Endometrial microvascular endothelial cells (primary cell): ENCODE measurements at regions not wholly inside any gene's neighbourhood (a gene's known extent, or its start where the extent isn't known, plus 50 kb on each side); places are given as distances from the start of the nearest gene placed in this dataset.
"Not testable (repeated sequence)": the region's sequence is repeated elsewhere in the genome, so short reads cannot be mapped to it uniquely, and the experiment has no call there.

Experiments used
- in situ Hi-C: cut with HindIII; loops from 2 replicates; pipeline ENCODE4 v1.10.0; 2017; ENCODE audit warnings: low sequenced_read_pairs, low pct_unique_long_range_greater_than_20kb; ENCODE audit errors: inconsistent ontology term

GRCh38 chr2:239727182-239727775 is 297.9 kb downstream of the NDUFA10 start:
- in situ Hi-C loops = no loop called here

- in situ Hi-C loops = no loop called here
These were observed 298.4 kb downstream of the NDUFA10 start for GRCh38 chr2:239726631-239727181.

GRCh38 chr2:239726091-239726591 is 299.0 kb downstream of the NDUFA10 start:
- in situ Hi-C loops = no loop called here

GRCh38 chr2:239725551-239725890 is 299.6 kb downstream of the NDUFA10 start:
- in situ Hi-C loops = no loop called here

- in situ Hi-C loops = no loop called here
These were observed 300.1 kb downstream of the NDUFA10 start for GRCh38 chr2:239724851-239725550.

- in situ Hi-C loops = no loop called here
These were observed 300.8 kb downstream of the NDUFA10 start for GRCh38 chr2:239724194-239724849.

GRCh38 chr2:239723486-239724193 is 301.5 kb downstream of the NDUFA10 start:
- in situ Hi-C loops = no loop called here

GRCh38 chr2:239722760-239723470 is 302.2 kb downstream of the NDUFA10 start:
- in situ Hi-C loops = no loop called here

- in situ Hi-C loops = no loop called here
These were observed 303.0 kb downstream of the NDUFA10 start for GRCh38 chr2:239721991-239722759.

- in situ Hi-C loops = no loop called here
These were observed 303.6 kb downstream of the NDUFA10 start for GRCh38 chr2:239721531-239721930.

- in situ Hi-C loops = no loop called here
These were observed 304.5 kb downstream of the NDUFA10 start for GRCh38 chr2:239720361-239721360.

GRCh38 chr2:239719791-239720360 is 305.3 kb downstream of the NDUFA10 start:
- in situ Hi-C loops = no loop called here

GRCh38 chr2:239718991-239719390 is 306.2 kb downstream of the NDUFA10 start:
- in situ Hi-C loops = not testable (repeated sequence)

GRCh38 chr2:239717706-239718105 is 307.4 kb downstream of the NDUFA10 start:
- in situ Hi-C loops = no loop called here

GRCh38 chr2:239717319-239717675 is 307.8 kb downstream of the NDUFA10 start:
- in situ Hi-C loops = no loop called here

- in situ Hi-C loops = no loop called here
These were observed 308.4 kb downstream of the NDUFA10 start for GRCh38 chr2:239716536-239717318.
